ENCODE measurements at regions not wholly inside any gene's neighbourhood (a gene's known extent, or its start where the extent isn't known, plus 50 kb on each side); places are given as distances from the start of the nearest gene placed in this dataset.

DNA sequence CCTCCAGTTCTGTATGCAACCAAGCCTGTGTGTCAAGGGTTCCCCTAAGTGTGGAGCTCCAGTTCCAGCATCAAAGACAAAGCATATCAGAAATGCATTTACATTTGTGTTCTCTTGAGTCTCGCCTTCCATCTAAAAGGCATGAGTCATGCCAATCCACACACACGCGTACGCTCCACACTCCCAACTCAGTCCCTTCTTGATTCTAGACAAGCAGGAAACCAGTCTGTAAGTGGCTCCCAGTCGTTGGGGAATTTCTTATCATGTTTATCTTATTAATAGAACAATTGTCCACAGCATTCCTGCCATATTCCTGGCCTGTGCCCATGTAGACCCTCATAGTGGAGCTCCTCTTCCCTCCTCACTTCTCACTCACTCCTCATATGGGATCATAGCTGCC is 86.4 kb upstream of the SLC35G4 start:
- TF ChIP-seq POLR2A (IDR thresholded peaks at IDR 0.05) = no peak
- TF ChIP-seq, protein P1, sequence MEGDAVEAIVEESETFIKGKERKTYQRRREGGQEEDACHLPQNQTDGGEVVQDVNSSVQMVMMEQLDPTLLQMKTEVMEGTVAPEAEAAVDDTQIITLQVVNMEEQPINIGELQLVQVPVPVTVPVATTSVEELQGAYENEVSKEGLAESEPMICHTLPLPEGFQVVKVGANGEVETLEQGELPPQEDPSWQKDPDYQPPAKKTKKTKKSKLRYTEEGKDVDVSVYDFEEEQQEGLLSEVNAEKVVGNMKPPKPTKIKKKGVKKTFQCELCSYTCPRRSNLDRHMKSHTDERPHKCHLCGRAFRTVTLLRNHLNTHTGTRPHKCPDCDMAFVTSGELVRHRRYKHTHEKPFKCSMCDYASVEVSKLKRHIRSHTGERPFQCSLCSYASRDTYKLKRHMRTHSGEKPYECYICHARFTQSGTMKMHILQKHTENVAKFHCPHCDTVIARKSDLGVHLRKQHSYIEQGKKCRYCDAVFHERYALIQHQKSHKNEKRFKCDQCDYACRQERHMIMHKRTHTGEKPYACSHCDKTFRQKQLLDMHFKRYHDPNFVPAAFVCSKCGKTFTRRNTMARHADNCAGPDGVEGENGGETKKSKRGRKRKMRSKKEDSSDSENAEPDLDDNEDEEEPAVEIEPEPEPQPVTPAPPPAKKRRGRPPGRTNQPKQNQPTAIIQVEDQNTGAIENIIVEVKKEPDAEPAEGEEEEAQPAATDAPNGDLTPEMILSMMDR (IDR thresholded peaks at IDR 0.05 in 4 of 5, conservative IDR thresholded peaks at IDR 0.05 in 1 of 5) = no peak

Measured in gastrocnemius medialis (tissue), 4 donors.